Middle frontal gyrus (tissue), 1 donor: ENCODE measurements at regions not wholly inside any gene's neighbourhood (a gene's known extent, or its start where the extent isn't known, plus 50 kb on each side); places are given as distances from the start of the nearest gene placed in this dataset.
"Not testable (repeated sequence)": the region's sequence is repeated elsewhere in the genome, so short reads cannot be mapped to it uniquely, and the experiment has no call there.

Experiments
- DNase-seq: peaks from one replicate; pipeline ENCODE4 v3.0.0-alpha.2; 2015; ENCODE audit warnings: low spot score; ENCODE audit errors: extremely low spot score

- DNase-seq, result no peak
Measured at GRCh38 chr12:28689398-28690175, 459.5 kb upstream of the FAR2 start.

GRCh38 chr12:28693565-28694219 lies 455.4 kb upstream of the FAR2 start:
- DNase-seq, result no peak

- no peak for DNase-seq
Measured at GRCh38 chr12:28698553-28698952, 450.5 kb upstream of the FAR2 start.

- no peak for DNase-seq
Measured at GRCh38 chr12:28699029-28699428, 450.0 kb upstream of the FAR2 start.

- DNase-seq, result no peak
Measured at GRCh38 chr12:28700161-28700560, 448.9 kb upstream of the FAR2 start.

- DNase-seq, result no peak
Measured at GRCh38 chr12:28704477-28705169, 444.5 kb upstream of the FAR2 start.

- DNase-seq, result no peak
Measured at GRCh38 chr12:28708918-28709371, 440.1 kb upstream of the FAR2 start.

GRCh38 chr12:28709986-28710685 lies 438.9 kb upstream of the FAR2 start:
- no peak for DNase-seq

GRCh38 chr12:28710882-28711281 lies 438.2 kb upstream of the FAR2 start:
- no peak for DNase-seq

- DNase-seq, result no peak
Measured at GRCh38 chr12:28711421-28711820, 437.7 kb upstream of the FAR2 start.

- no peak for DNase-seq
Measured at GRCh38 chr12:28742791-28743190, 406.3 kb upstream of the FAR2 start.

- DNase-seq, result no peak
Measured at GRCh38 chr12:28746734-28747325, 402.2 kb upstream of the FAR2 start.

GRCh38 chr12:28750946-28751685 lies 398.0 kb upstream of the FAR2 start:
- no peak for DNase-seq

GRCh38 chr12:28755027-28755426 lies 394.1 kb upstream of the FAR2 start:
- no peak for DNase-seq

GRCh38 chr12:28759333-28759732 lies 389.7 kb upstream of the FAR2 start:
- no peak for DNase-seq

GRCh38 chr12:28760040-28760903 lies 388.8 kb upstream of the FAR2 start:
- not testable (repeated sequence) for DNase-seq

GRCh38 chr12:28761897-28762296 lies 387.2 kb upstream of the FAR2 start:
- not testable (repeated sequence) for DNase-seq

- DNase-seq, result no peak
Measured at GRCh38 chr12:28766398-28766797, 382.7 kb upstream of the FAR2 start.

GRCh38 chr12:28767836-28768348 lies 381.2 kb upstream of the FAR2 start:
- no peak for DNase-seq
